GM18517 (cell line): ENCODE measurements at regions not wholly inside any gene's neighbourhood (a gene's known extent, or its start where the extent isn't known, plus 50 kb on each side); places are given as distances from the start of the nearest gene placed in this dataset.
"Not testable (repeated sequence)": the region's sequence is repeated elsewhere in the genome, so short reads cannot be mapped to it uniquely, and the experiment has no call there.

Experiments
- ATAC-seq: cut with Tn5 transposase; IDR thresholded peaks from one replicate; pipeline ENCODE4 v1.9.1; 2021; ENCODE audit warnings: mild to moderate bottlenecking, moderate library complexity; ENCODE audit not compliant: unreplicated experiment

DNA sequence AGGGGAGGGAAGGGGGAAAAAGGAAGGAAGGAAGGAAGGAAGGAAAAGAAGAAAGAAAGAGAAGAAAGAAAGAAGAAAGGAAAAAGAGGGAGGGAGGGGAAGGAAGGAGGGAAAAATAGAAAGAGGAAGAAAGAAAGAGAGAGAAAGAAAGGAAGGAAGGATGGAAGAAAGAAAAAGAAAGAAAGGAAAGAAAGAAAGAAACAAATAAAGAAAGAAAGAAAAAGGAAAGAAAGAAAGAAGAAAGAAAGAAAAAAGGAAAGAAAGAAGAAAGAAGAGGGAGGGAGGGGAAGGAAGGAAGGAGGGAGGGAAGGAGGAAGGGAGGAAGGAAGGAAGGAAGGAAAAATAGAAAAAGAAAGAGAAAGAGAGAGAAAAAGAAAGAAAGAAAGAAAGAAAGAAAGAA is 315.8 kb upstream of the PIK3C3 start:
- no peak for ATAC-seq

DNA sequence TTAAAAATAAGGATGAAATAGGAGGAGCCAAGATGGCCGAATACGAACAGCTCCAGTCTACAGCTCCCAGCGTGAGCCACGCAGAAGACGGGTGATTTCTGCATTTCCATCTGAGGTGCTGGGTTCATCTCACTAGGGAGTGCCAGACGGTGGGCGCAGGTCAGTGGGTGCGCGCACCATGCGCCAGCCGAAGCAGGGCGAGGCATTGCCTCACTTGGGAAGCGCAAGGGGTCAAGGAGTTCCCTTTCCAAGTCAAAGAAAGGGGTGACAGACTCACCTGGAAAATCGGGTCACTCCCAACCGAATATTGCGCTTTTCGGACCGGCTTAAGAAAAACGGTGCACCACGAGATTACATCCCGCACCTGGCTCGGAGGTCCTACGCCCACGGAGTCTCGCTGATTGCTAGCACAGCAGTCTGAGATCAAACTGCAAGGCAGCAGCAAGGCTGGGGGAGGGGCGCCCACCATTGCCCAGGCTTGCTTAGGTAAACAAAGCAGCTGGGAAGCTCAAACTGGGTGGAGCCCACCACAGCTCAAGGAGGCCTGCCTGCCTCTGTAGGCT is 323.2 kb upstream of the PIK3C3 start:
- not testable (repeated sequence) for ATAC-seq

DNA sequence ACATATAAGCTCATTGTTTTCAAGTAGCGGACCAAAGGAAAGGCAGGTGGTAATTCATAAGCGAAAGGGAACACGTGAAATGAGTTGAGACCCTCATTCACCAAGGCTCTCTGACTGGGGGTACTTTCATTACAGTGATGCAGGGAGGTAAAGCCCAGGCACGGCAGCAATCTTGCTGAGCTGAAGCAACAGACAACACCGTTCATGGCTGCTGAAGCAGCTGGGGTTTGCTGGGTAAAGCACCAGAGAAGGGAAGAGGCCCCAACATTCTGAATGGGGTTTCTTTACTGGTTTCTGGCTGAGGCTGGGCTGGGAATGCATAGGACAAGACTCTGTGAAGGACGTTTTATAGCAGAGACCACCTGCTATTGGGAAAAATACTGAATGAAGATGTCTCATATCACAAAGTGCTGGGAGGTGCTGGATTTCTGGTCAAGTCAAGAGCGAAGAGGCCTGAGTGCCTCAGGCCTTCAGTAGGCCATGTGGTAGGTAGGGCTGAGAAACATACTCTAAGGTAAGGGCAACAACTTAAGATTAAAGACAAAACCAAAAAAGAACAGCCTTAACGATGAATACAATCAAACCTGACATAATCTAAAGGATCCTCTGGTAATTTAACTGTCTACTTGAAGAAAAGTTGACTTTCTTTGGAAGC is 324.7 kb upstream of the PIK3C3 start:
- ATAC-seq: no peak

DNA sequence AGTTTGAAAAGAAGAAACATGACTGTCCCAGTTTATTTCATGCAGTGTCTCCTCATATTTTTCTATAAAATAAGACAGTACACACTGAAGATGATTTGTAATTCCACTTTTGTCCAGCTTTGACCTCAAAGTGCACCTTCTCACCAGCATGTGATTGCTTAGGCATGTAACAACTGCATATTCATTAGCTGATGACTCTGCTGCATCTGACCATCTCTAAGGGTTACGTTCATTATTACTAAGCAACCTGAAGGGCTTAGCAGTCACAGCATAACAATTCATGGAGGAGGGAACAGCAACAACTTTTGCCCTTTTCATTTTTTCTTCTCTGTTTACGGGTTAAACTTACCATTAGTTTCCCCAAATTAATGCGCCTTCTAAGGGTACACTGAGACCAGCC is 330.6 kb upstream of the PIK3C3 start:
- ATAC-seq: no peak

DNA sequence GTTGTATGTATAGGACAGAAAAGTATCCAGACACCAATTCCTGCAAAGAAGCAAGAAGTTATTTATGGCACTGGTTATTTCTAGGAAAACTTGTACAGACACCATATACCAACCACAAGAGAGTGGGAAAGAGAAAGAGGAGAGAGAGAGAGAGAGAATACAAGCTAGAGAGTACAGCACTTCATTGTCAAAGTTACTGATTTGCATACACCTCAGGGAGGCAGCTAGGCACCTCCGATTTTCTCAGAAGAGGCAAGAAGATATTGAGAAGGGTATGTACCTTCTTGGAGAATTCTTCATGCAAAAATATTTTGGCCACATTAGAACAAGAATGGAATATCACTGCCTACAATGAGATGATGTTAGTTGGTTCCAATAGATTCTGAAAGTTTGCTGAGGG is 333.9 kb upstream of the PIK3C3 start:
- no peak for ATAC-seq

DNA sequence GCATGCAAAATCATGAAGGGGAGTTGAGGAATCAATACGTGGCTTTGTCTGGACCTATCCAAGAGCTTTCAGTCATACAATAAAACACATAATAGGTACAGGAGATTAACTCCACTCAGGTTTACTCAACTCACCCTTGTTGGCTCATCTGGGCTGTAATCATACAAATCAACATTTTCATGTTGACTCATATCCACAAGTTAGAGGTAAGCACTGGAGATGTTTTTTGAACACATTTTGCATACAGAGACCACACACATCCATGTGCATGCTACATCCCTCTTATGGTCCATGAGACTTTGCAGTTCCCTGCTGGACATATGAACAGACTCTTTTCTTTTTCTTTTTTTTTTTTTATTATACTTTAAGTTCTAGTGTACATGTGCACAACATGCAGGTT is 336.9 kb upstream of the PIK3C3 start:
- no peak for ATAC-seq

DNA sequence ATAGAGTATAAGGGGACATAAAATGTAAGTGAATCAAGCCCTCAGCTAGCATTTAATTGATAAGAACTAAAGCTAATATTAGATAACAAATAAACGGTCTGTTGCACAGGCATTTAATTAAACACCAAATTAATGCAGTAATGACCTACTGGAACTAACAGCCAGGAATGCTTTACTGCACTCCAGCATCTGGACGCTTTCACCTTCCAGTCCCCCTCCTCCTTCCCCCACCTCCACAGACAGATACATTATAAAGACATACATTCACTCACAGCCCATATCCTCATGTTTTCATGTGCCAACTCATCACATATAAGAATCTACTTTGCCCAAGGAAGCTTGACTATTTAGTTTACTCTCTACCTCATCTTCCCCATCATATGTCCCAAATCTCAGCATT is 337.4 kb upstream of the PIK3C3 start:
- ATAC-seq: no peak

DNA sequence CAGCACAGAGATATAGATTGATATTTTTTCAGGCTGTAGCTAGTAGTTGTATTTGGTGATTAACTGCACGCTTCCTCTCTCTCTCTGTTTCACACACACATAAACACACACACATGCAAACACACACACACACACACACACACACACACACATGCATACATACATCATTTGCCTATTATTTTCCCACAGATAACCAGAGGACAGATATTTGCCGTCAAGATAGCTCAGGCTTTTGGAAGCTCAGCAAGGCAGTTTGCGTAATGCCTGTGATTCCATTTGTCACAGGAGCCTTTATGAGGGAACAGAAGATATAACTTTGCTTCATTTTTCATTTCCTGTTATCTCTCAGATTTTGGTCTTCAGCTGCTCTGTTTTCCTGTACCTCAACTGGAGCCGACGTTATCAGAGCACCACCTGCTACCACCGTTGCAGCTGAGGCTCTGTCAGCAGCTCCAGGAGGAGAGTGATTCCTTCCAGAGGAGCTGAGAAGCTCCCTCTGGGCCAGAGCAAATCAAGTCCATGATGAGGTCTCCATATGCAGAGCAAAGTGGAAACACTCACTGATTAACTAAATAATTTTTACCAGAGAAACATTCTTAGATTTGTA is 341.9 kb upstream of the PIK3C3 start:
- ATAC-seq: no peak

DNA sequence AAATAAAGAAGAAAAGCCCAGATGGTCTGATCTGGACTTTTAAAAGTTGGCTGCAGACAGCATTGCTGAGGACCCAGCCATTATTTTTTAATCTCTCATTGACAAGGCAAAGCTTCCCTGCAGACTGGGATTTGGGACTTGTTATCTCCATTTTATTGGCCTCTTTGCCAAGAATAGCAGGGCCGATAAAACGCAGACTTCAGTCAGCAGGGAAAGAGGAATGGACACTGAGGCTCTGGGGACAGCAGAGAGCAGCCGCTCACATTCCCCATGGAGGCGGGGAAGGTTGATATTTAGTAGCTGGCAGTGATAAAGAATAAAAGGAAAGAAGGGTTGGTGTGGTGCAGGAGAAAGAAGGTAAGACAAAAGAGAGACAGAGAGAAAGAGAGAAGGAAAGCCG is 350.1 kb upstream of the PIK3C3 start:
- ATAC-seq: no peak

DNA sequence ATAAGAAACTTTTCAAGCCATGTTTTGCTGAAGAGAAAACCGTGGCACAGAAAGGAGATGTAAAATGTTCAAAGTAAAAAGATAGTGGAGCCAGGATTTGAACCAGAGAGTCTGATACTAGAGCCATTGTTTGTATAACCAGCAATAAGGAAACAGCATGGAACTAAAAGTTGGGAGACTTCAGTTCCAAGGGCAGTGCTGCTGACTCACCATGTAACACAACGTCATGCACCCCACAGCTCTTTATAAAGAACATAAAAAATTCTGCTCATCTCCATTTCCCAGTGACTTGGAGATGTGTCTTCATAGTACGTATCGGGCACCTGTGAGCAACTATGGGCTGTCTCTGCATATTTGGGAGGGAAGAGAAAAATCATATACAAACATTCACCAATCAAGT is 353.0 kb upstream of the PIK3C3 start:
- no peak for ATAC-seq

DNA sequence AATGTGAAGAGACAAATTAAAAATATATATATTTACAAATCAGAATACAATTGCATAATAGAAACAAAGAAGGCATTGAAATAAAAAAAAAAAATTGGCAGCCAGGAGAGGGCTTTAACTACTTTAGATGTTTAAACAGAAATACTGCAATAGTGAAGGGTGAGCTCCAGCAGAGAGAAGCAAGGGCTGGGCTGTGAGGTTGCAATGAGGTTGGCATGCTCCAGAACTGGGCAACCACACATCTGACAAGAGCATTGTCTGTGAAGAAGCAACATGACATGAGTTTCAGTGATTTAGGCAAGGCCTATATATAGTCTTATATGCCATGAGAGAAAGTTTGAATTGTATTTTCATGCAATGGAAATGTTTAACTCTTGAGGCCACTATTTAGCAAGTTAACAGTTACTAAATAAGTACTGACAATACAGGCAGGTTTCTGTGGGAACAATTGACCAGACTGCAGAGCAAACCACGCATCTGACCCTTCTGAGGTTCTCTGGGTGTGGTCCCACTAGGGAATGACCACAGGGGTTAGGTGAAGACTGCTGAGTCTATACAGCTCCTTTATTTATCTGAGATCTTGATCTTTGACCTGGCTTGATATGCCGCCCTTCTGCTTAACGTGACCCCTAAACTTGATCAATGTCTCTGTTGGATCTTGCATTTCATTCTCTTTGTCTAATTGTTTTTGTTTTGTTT is 354.2 kb upstream of the PIK3C3 start:
- ATAC-seq: no peak

DNA sequence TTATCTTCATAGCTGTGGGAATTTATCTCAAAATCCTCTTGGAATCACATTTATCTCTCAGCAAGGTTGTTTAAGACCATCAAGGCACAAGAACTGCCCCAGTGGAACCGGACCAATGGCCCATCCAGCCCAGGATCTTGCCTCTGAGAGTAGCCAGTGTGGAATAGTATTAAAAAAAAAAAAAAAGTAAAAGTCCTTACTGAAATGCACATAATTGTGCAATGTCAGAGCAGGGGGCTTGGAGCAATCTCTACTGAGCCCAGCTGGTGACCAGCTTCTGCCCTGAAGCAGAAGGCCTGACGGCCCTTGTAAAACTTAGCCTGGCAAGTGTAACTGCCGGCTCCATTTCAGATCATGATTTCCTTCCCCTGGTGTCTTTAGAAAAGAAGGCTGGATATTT is 355.6 kb upstream of the PIK3C3 start:
- no peak for ATAC-seq

DNA sequence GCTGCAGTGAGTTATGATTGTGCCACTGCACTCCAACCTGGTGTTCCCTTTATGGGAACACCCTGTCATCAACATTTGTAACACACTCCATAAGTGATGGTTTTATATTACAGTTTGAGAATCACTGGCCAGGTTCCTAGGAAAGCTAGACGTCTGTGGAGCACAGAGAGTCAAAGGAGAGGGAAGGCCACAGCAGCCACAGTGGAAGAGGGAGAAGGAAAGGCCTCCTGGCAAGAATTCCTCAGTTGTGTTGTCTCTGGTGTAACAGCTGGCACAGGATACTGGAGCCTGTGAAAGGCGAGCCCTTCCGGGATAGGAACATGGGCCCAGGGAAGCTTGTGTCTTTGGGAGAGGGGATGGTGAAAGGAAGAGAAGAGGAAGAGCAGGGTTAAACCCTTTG is 360.5 kb upstream of the PIK3C3 start:
- ATAC-seq: no peak

DNA sequence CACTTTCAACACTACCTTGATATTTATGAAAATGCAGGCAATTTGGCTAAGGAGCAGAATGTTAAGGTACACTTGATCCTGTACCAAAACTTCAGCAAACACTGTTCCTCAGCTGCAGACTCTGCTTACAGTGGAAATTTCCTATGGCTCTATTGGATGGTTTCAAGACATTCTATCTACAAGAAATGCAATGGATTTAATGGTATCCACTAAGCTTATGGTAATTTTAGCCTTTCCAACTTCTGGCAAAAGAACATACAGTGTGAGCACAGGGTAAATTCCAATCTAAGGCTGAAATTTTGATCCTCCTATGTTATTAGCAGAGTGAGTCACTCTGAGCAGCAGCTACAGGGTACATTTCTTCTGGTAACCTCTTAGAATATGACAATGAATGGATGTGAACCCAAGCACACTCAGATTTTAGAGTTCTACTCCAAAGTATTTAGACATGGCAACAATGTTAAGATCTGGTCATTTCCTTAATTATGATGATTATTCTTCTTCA is 361.8 kb upstream of the PIK3C3 start:
- no peak for ATAC-seq

DNA sequence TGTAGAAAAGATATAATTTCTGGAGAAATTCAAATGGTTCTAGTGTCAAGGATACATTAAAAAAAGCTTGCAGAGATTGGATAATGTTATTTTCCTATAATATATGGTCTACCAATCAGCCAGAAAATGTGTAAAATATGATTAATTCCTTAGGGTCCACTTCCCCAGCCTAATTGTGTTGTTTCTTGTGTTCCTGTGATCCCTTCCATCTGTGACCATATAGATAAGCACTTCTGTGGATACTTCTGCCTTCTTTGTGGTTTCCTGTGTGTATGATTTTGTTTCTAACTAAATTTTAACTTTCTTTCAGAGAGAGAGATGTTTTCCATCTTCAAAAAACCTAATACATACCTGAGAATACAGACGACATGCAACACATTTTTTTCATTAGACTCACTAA is 367.1 kb upstream of the PIK3C3 start:
- ATAC-seq: no peak

DNA sequence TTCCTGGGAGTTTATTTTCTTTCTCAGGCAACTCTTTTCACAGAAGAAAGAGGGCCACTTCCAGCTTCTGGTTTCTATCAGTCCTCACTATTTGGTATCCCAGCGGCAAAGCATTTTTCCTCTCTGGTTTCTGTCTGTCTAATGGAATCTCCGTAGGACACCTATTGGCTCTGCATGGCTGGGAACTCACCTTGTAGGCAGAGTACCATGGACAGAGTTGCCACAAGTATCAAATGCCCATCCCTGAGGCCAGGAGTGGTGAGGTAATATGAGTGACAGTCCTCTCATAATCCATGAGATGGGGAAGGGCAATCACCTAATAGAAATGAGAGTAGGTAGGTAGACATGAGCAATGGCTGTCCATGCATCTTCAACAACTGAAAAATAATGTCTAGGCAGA is 369.5 kb upstream of the PIK3C3 start:
- ATAC-seq: no peak

DNA sequence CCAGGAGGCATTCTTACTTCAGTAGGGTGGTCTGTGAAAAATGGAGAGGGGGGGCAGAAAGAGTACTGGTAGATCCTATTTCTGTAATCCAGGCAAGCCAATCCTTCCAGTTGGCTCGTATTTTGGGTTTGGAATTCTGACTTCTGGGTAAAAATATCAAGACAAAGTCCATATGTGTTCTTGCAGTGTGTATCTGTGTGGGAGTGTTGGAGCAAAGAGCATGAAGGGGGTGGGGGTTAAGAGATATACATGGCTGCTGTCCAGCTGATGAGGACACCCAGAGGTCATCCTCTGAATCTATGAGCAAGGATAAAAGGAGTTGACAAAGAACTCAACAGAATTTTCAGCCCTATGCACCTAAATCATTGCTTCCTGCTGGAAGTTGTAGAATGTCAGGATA is 375.8 kb upstream of the PIK3C3 start:
- no peak for ATAC-seq

DNA sequence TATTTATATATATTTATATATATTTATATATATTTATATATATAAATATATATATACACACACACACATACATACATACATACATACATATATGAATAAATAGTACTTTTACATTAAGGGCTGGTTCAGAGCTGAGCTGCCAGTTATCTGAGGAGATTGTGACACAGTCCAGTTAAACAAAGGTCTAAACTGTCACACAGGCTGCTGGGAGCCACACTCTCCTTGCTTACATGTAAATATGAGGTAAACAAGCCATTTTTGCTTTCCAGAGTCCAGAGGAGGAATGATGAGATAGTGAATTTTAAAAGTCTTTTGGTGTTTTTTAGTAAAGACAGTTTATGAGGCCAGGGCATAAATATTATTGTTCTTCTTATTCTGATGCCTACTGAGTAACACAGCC is 377.5 kb upstream of the PIK3C3 start:
- ATAC-seq: no peak

DNA sequence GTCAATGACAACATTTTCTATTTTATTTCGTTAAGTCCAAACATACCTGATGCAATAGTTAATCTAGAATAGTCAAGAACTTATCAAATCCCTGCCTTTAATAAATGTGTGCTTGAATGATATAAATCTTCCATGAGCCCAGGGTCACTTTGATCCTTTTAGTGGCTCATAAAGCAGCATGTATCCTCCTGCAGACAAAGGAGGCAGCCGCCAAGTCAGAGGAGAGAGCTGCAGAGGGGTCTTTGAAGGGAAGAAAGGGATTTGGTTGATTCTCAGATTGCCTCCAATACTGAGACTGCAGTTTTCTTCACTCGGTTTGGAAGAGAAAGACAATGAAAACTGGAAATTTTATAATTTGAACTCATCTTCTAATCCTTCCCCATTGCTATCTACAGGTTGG is 378.4 kb upstream of the PIK3C3 start:
- ATAC-seq: no peak

DNA sequence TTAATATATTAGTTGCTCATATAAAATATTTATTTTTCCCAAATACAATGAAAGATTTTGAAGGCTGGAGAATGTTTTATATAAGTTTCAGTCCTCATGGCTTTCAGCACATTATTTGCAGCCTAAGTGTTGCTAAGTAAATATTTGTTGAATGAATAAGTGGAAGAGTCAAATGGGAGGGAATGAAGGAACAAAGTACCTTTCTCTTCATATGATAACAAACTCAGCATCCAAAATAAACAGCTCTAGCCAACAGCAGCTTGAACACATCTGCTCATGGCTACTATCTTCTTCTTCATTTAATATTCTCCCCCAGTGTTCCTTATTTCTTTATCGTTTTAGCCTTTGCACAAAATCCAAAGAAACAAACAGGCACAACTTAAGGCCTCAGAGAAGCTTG is 385.2 kb upstream of the PIK3C3 start:
- ATAC-seq: no peak

DNA sequence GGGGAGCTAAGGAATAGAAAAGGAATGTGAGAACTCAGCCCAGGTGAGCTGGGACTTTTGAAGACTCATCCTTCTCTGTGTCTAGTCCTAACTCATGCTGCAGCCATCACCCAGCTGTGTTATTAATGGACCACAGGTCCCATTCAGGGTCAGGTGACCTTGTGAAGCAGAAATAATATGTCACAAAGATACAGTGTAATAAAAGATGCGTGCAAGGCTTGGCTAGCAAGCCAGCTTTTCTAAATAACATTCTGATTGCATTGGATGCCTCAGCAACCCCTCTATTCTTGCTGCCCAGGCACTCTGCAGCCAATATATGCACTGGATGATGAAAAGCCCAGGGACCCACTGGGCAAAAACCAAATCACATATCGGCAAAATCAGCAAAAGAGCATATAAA is 393.1 kb upstream of the PIK3C3 start:
- ATAC-seq: no peak

DNA sequence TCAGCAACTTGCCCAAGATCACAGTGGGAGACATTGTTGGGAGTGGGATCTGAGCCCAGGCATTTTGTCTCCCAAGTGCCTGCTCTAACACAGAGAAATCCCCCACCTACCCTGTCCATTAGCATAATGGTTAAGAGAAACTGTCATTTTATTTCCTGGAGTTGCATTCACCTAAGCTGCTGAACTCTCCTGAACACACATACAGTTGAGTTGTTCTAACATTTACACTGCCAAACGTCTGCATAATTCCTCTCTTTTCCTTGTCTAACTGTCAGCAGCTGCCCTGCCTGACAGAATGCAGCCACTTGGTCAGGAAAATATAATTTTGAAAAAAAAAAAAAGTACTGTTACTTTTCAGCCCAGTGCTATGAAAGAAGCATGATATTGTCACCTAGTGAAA is 396.3 kb upstream of the PIK3C3 start:
- no peak for ATAC-seq
